NCI-H2107 treated with DMSO at 0.1 percent for 48 hours (cell line): ENCODE measurements at regions not wholly inside any gene's neighbourhood (a gene's known extent, or its start where the extent isn't known, plus 50 kb on each side); places are given as distances from the start of the nearest gene placed in this dataset.

Experiments
- DNase-seq: peaks from one replicate; lab custom pipeline; 2025; ENCODE audit not compliant: unreplicated experiment; lab: John Stamatoyannopoulos, UW

DNA sequence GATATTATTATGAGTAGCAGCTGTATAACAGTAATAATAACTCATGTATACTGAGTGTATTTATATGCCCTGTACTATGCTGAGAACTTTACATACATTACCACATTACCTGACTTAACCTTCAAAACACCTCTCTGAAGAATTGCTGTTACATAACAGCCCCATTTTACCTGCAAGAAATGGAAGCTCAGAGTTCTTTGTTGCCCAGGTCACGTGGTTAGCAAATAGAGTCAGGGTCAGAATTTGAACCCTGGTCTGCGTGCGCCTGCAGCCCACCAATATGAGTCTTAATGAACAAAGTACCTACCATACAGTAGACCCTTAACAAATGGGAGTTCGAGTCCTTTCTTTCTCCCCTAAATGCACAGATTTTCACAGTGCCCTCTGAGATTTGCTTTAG is 101.9 kb downstream of the MCFD2 start:
- DNase-seq: no peak

DNA sequence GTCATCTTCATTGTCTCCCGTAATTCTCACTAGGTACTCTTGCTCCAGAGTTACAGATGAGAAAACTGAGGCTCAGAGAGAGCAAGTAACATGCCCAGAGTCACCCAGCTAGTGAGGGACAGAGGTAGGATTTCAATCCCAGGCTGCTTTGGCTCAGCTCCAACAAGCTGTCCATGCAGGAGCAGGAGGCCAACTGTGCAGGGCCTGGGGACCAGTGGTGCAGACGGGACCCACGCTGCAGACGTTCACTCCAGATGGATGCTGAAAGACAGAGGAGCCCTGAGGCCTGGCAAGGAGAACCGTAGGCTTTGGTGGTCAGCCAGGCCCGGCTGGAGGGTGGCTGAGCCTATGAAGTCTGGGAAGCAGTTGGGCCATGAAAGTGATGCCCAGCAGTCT is 102.6 kb downstream of the MCFD2 start:
- no peak for DNase-seq
